HepG2 (cell line): ENCODE measurements at regions not wholly inside any gene's neighbourhood (a gene's known extent, or its start where the extent isn't known, plus 50 kb on each side); places are given as distances from the start of the nearest gene placed in this dataset.

Experiments
- ATAC-seq: fragments of 200-7000 bp; cut with Tn5 transposase; 3 replicates; pipeline ENCODE4 v1.9.1; 2020; ENCODE audit warnings: mild to moderate bottlenecking, moderate library complexity
- BruUV-seq: library from RNA; stranded (reverse); fragments of 400-500 nt; replicated peaks from 2 replicates; lab custom pipeline; 2021; lab: Mats Ljungman, UMichigan
- CTCF ChIA-PET: fragments of 300-600 bp; formaldehyde crosslinking; extraction: SDS; loops from one replicate; lab custom pipeline; 2021; ENCODE audit warnings: low total read pairs, inconsistent platforms, low intra/inter-chr PET ratio; lab: Yijun Ruan, JAX
- POLR2A ChIA-PET: fragments of 350-600 bp; sonication (Branson Sonifier 250); formaldehyde crosslinking; loops from one replicate; lab custom pipeline; 2020; ENCODE audit warnings: antibody characterized with exemption, inconsistent platforms; lab: Yijun Ruan, JAX
- DNase-seq: peaks from one replicate; pipeline ENCODE4 v3.0.0-alpha.2; 2015; ENCODE audit warnings: low spot score
- FAIRE-seq: peaks from 3 replicates; lab custom pipeline; 2011; peaks lifted over from hg19 to GRCh38; lab: Jason Lieb, UNC
- H2AFZ ChIP-seq: one replicate; pipeline ENCODE4 v1.6.1; 2011; ENCODE audit warnings: low read length, inconsistent platforms
- H3K27ac ChIP-seq: fragments of 300-600 bp; 3 replicates; pipeline ENCODE4 v1.8.0; 2011; ENCODE audit warnings: mixed run types, mild to moderate bottlenecking, mixed read lengths, low read length, inconsistent platforms; ENCODE audit not compliant: insufficient read depth; ENCODE audit errors: extremely low read length
- H3K27me3 ChIP-seq, 2 experiments: fragments of 200-600 bp in 1 of 2; 2 replicates in 1 of 2; 3 replicates in 1 of 2; pipeline versions ENCODE4 v1.6.0 to v1.8.0; 2011; ENCODE audit warnings: low read length in 2 of 2, mild to moderate bottlenecking in 2 of 2, moderate library complexity in 2 of 2, inconsistent platforms in 1 of 2; ENCODE audit not compliant: insufficient read depth in 2 of 2, control insufficient read depth in 1 of 2
- H3K36me3 ChIP-seq, 2 experiments: fragments of 200-600 bp in 1 of 2; replicated peaks in 1 of 2; 2 replicates in 1 of 2; 3 replicates in 1 of 2; pipeline versions ENCODE4 v1.5.1 to v1.8.0; 2011; ENCODE audit warnings: low read length in 2 of 2, inconsistent platforms in 1 of 2; ENCODE audit not compliant: insufficient read depth in 2 of 2, control insufficient read depth in 1 of 2
- H3K4me1 ChIP-seq: 2 replicates; pipeline ENCODE4 v1.5.1; 2012; ENCODE audit warnings: low read length, inconsistent platforms; ENCODE audit not compliant: insufficient read depth
- H3K4me2 ChIP-seq: 2 replicates; pipeline ENCODE4 v1.6.0; 2011; ENCODE audit warnings: low read depth, low read length, inconsistent platforms
- H3K4me3 ChIP-seq, 3 experiments: fragments of 200-600 bp in 1 of 3; sonication (generic), shearing (Covaris generic) in 1 of 3; replicated peaks in 1 of 3; 2 replicates each; pipeline ENCODE4 v1.5.1; 2011 to 2016; ENCODE audit warnings: low read length in 3 of 3, inconsistent platforms in 2 of 3, low read depth in 2 of 3, mild to moderate bottlenecking in 2 of 3, control low read depth in 1 of 3, mixed read lengths in 1 of 3; ENCODE audit not compliant: insufficient read depth in 1 of 3
- H3K79me2 ChIP-seq: one replicate; pipeline ENCODE4 v1.6.1; 2011; ENCODE audit warnings: low read length, inconsistent platforms; ENCODE audit not compliant: insufficient read depth
- H3K9ac ChIP-seq: 2 replicates; pipeline ENCODE4 v1.6.0; 2011; ENCODE audit warnings: mild to moderate bottlenecking, low read depth, low read length, inconsistent platforms; ENCODE audit not compliant: insufficient read depth
- H3K9me3 ChIP-seq: 2 replicates; pipeline ENCODE4 v1.5.1; 2012; ENCODE audit warnings: mild to moderate bottlenecking, low read length
- H4K20me1 ChIP-seq: 2 replicates; pipeline ENCODE4 v1.6.0; 2011; ENCODE audit warnings: inconsistent platforms, mild to moderate bottlenecking, low read length, moderate library complexity; ENCODE audit not compliant: insufficient read depth
- FOXM1 ChIP-seq: sonication (generic); formaldehyde crosslinking; IDR thresholded peaks from 2 replicates; pipeline ENCODE4 v1.5.0; 2020; ENCODE audit warnings: missing genetic modification reagents
- MED1 ChIP-seq: sonication (generic); formaldehyde crosslinking; IDR thresholded peaks from 2 replicates; pipeline ENCODE4 v1.4.0; 2020; ENCODE audit warnings: missing genetic modification reagents
- NR0B2 ChIP-seq: sonication (generic); formaldehyde crosslinking; IDR thresholded peaks from 2 replicates; pipeline ENCODE4 v1.4.0; 2020; ENCODE audit warnings: mild to moderate bottlenecking, missing genetic modification reagents
- POLR2G ChIP-seq: fragments of 200-400 bp; formaldehyde crosslinking; IDR thresholded peaks from 2 replicates; pipeline ENCODE4 v1.6.1; 2018; ENCODE audit warnings: mild to moderate bottlenecking, low read depth, low read length, moderate library complexity
- REXO4 ChIP-seq: sonication (generic); formaldehyde crosslinking; IDR thresholded peaks from 2 replicates; pipeline ENCODE4 v1.8.0; 2022; ENCODE audit warnings: missing genetic modification reagents, mild to moderate bottlenecking, borderline replicate concordance
- YY1 ChIP-seq: IDR thresholded peaks from 2 replicates; pipeline ENCODE4 v1.6.1; 2011; ENCODE audit warnings: low read length, low read depth, moderate library complexity, mild to moderate bottlenecking; ENCODE audit not compliant: insufficient read depth, insufficient replicate concordance
- ZFP36 ChIP-seq: fragments of 150-350 bp; IDR thresholded peaks from 2 replicates; pipeline ENCODE4 v1.6.1; 2018; ENCODE audit warnings: borderline replicate concordance, low read length, low read depth; ENCODE audit not compliant: partially characterized antibody
- ZNF432 ChIP-seq: sonication (generic); formaldehyde crosslinking; IDR thresholded peaks from 2 replicates; pipeline ENCODE4 v1.5.0; 2020; ENCODE audit warnings: missing genetic modification reagents, mild to moderate bottlenecking, borderline replicate concordance
- ZNF619 ChIP-seq: sonication (generic); formaldehyde crosslinking; IDR thresholded peaks from 2 replicates; pipeline ENCODE4 v1.4.0; 2020; ENCODE audit warnings: mild to moderate bottlenecking, missing genetic modification reagents
- ZNF75D ChIP-seq: sonication (generic); formaldehyde crosslinking; IDR thresholded peaks from 2 replicates; pipeline ENCODE4 v1.8.1; 2023; ENCODE audit warnings: missing genetic modification reagents, mild to moderate bottlenecking, borderline replicate concordance
- WGBS: methylation state at CpG from one replicate; pipeline ENCODE4 v1.1.6; 2017; ENCODE audit warnings: low lambda C conversion rate; 5-methylcytosine and 5-hydroxymethylcytosine counted together
- in situ Hi-C: cut with HindIII; loops from 2 replicates; pipeline ENCODE4 v1.10.0; 2017; ENCODE audit warnings: low pct_unique_long_range_greater_than_20kb; ENCODE audit not compliant: extremely low pct_ligation_motif_present
- intact Hi-C: fragments of 100-400 bp; cut with micrococcal nuclease; formaldehyde crosslinking; loops from one replicate; pipeline ENCODE4 v1.10.0; 2022; ENCODE audit not compliant: unreplicated experiment

- no peak for TF ChIP-seq NR0B2
- TF ChIP-seq POLR2G: no peak
- TF ChIP-seq REXO4 (CRISPR knock-in tag): no peak
- no peak for TF ChIP-seq ZFP36
- no peak for TF ChIP-seq FOXM1 (CRISPR knock-in tag)
- TF ChIP-seq, all 625 proteins: peak for 0
- intact Hi-C loops: no loop called here
- Histone ChIP-seq H3K27me3 (no peaks in the 10 kb centered on the region), H3K27ac (no peak overlapping the region), H3K4me1 (no peaks in the 10 kb centered on the region), H3K9me3 (no peaks in the 10 kb centered on the region), H4K20me1 (no peaks in the 10 kb centered on the region; the same call in 1 of the 2 replicates), H3K4me3 (no peak overlapping the region), H2AFZ (no peak overlapping the region), H3K79me2 (no peaks in the 10 kb centered on the region), H3K4me2 (no peak overlapping the region), H3K36me3 (no peaks in the 10 kb centered on the region), H3K9ac (no peak overlapping the region)
- POLR2A ChIA-PET: no interaction called here
- WGBS: 17% methylated on average over 1 of the region's 1 CpG
- CTCF ChIA-PET: no interaction called here
- BruUV-seq: no TSS peak
- no peak for DNase-seq
- FAIRE-seq: no peak
- in situ Hi-C loops: no loop called here
- ATAC-seq: no peak
These were observed 248.3 kb downstream of the COX7C start for GRCh38 chr5:86866036-86866435.

GRCh38 chr5:86869268-86869667 lies 251.5 kb downstream of the COX7C start:
- POLR2A ChIA-PET: no interaction called here
- Histone ChIP-seq H3K4me2 (no peak overlapping the region), H3K4me3 (no peak overlapping the region), H3K79me2 (no peaks in the 10 kb centered on the region), H2AFZ (no peak overlapping the region), H3K9ac (no peak overlapping the region), H4K20me1 (no peaks in the 10 kb centered on the region; the same call in 1 of the 2 replicates), H3K9me3 (no peaks in the 10 kb centered on the region), H3K27ac (no peak overlapping the region), H3K36me3 (no peaks in the 10 kb centered on the region), H3K4me1 (no peaks in the 10 kb centered on the region), H3K27me3 (no peaks in the 10 kb centered on the region)
- 3% methylated on average over 2 of the region's 2 CpGs for WGBS
- in situ Hi-C loops (no loop called here), intact Hi-C loops (no loop called here)
- DNase-seq (no peak), ATAC-seq (no peak), FAIRE-seq (no peak)
- BruUV-seq: no TSS peak
- CTCF ChIA-PET: no interaction called here
- TF ChIP-seq YY1 (no peak), MED1 (CRISPR knock-in tag) (no peak), ZNF432 (no peak), ZNF75D (no peak), ZNF619 (CRISPR knock-in tag) (no peak)
